Gastroesophageal sphincter (tissue), 4 donors: ENCODE measurements at regions not wholly inside any gene's neighbourhood (a gene's known extent, or its start where the extent isn't known, plus 50 kb on each side); places are given as distances from the start of the nearest gene placed in this dataset.

Source experiments
- ATAC-seq: fragments of 150-250 bp; one replicate; pipeline ENCODE4 v1.9.1; 2016; ENCODE audit warnings: mild to moderate bottlenecking, moderate library complexity
- H3K27ac ChIP-seq, 4 donors: fragments of 200-600 bp; sonication (generic) in 3 of 4; 1 replicate in 3 of 4; 2 replicates in 1 of 4; pipeline ENCODE4 v1.5.1; 2016 to 2019
- H3K27me3 ChIP-seq: fragments of 200-600 bp; sonication (generic); one replicate; pipeline ENCODE4 v1.5.1; 2019
- H3K36me3 ChIP-seq, 2 donors: fragments of 200-600 bp; sonication (generic); one replicate each; pipeline ENCODE4 v1.5.1; 2019; ENCODE audit warnings: control low read depth in 1 of 2
- H3K4me1 ChIP-seq, 3 donors: fragments of 200-600 bp; sonication (generic); 1 replicate in 2 of 3; 2 replicates in 1 of 3; pipeline ENCODE4 v1.5.1; 2016 to 2019; ENCODE audit warnings: control low read depth in 2 of 3
- H3K4me3 ChIP-seq, 2 donors: fragments of 200-600 bp; sonication (generic); one replicate each; pipeline ENCODE4 v1.5.1; 2019; ENCODE audit warnings: mild to moderate bottlenecking in 1 of 2, moderate library complexity in 1 of 2
- H3K9me3 ChIP-seq, 3 donors: fragments of 200-600 bp; sonication (generic); one replicate each; pipeline ENCODE4 v1.5.1; 2017 to 2019; ENCODE audit warnings: control low read depth in 2 of 3
- EP300 ChIP-seq: sonication (generic); formaldehyde crosslinking; IDR thresholded peaks from one replicate; pipeline ENCODE4 v1.6.1; 2017; ENCODE audit warnings: antibody characterized with exemption, mild to moderate bottlenecking
- POLR2A ChIP-seq, 2 donors: fragments of 450-650 bp; IDR thresholded peaks; one replicate each; pipeline ENCODE4 v1.6.1; 2017; ENCODE audit warnings: antibody characterized with exemption in 2 of 2, mild to moderate bottlenecking in 2 of 2, moderate library complexity in 1 of 2
- POLR2AphosphoS5 ChIP-seq: sonication (generic); formaldehyde crosslinking; IDR thresholded peaks from one replicate; pipeline ENCODE4 v1.6.1; 2017; ENCODE audit warnings: antibody characterized with exemption
- WGBS, 2 donors: methylation state at CpG; one replicate each; pipeline ENCODE4 v1.1.5; 2018; ENCODE audit warnings: low coverage in 1 of 2; 5-methylcytosine and 5-hydroxymethylcytosine counted together
- TF ChIP-seq, protein P1 (sequence below), 4 experiments: fragments of 200-600 bp in 2 of 4; fragments of 450-650 bp in 2 of 4; sonication (generic) in 1 of 4; IDR thresholded peaks; one replicate each; pipeline ENCODE4 v1.5.1; 2017 to 2019; ENCODE audit warnings: antibody characterized with exemption in 4 of 4, mild to moderate bottlenecking in 2 of 4, moderate library complexity in 2 of 4

- Histone ChIP-seq H3K4me3 (no peak overlapping the region), H3K27ac (no peak overlapping the region), H3K27me3 (peaks cover 11% of the 10 kb centered on the region), H3K9me3 (no peaks in the 10 kb centered on the region), H3K36me3 (no peaks in the 10 kb centered on the region), H3K4me1 (no peaks in the 10 kb centered on the region)
- 80 to 93% methylated on average over 1 to 6 of the region's 15 CpGs for WGBS, 2 donors
- ATAC-seq: no peak
- TF ChIP-seq POLR2AphosphoS5 (no peak), EP300 (no peak), POLR2A (IDR thresholded peaks at IDR 0.05) (no peak)
- TF ChIP-seq, protein P1, sequence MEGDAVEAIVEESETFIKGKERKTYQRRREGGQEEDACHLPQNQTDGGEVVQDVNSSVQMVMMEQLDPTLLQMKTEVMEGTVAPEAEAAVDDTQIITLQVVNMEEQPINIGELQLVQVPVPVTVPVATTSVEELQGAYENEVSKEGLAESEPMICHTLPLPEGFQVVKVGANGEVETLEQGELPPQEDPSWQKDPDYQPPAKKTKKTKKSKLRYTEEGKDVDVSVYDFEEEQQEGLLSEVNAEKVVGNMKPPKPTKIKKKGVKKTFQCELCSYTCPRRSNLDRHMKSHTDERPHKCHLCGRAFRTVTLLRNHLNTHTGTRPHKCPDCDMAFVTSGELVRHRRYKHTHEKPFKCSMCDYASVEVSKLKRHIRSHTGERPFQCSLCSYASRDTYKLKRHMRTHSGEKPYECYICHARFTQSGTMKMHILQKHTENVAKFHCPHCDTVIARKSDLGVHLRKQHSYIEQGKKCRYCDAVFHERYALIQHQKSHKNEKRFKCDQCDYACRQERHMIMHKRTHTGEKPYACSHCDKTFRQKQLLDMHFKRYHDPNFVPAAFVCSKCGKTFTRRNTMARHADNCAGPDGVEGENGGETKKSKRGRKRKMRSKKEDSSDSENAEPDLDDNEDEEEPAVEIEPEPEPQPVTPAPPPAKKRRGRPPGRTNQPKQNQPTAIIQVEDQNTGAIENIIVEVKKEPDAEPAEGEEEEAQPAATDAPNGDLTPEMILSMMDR (IDR thresholded peaks at IDR 0.05): no peak
Observed at GRCh38 chr10:125227546-125227945, 67.2 kb upstream of the CTBP2 start.

- WGBS, 2 donors: 100% methylated on average over 2 of the region's 13 CpGs; no CpG with 5 or more reads in 1 of the 2 donors
- no peak overlapping the region for H3K4me3 ChIP-seq
- ATAC-seq: no peak
- no peaks in the 10 kb centered on the region for H3K9me3 ChIP-seq
- no peak for TF ChIP-seq POLR2A (IDR thresholded peaks at IDR 0.05)
- TF ChIP-seq POLR2AphosphoS5: no peak
- TF ChIP-seq, protein P1 (IDR thresholded peaks at IDR 0.05): no peak
- TF ChIP-seq EP300: no peak
- no peak overlapping the region for H3K27ac ChIP-seq
- no peaks in the 10 kb centered on the region for H3K4me1 ChIP-seq
- H3K36me3 ChIP-seq: no peaks in the 10 kb centered on the region
- peaks cover 17% of the 10 kb centered on the region for H3K27me3 ChIP-seq
Observed at GRCh38 chr10:125226823-125227222, 66.5 kb upstream of the CTBP2 start.

GRCh38 chr10:125226005-125226404 lies 65.6 kb upstream of the CTBP2 start:
- TF ChIP-seq, protein P1 (IDR thresholded peaks at IDR 0.05): no peak
- no peak for TF ChIP-seq EP300
- no peak for TF ChIP-seq POLR2AphosphoS5
- TF ChIP-seq POLR2A (IDR thresholded peaks at IDR 0.05): no peak
- Histone ChIP-seq H3K27ac (no peak overlapping the region), H3K36me3 (no peaks in the 10 kb centered on the region), H3K4me3 (no peak overlapping the region), H3K27me3 (peaks cover 20% of the 10 kb centered on the region), H3K9me3 (no peaks in the 10 kb centered on the region), H3K4me1 (no peaks in the 10 kb centered on the region)
- ATAC-seq: no peak
- WGBS, 2 donors: 92% methylated on average over 6 of the region's 7 CpGs; no CpG with 5 or more reads in 1 of the 2 donors

GRCh38 chr10:125225051-125225450 lies 64.7 kb upstream of the CTBP2 start:
- H3K4me1 ChIP-seq: no peaks in the 10 kb centered on the region
- no peak overlapping the region for H3K4me3 ChIP-seq
- H3K27me3 ChIP-seq: peaks cover 27% of the 10 kb centered on the region
- no peak for ATAC-seq
- no peak overlapping the region for H3K27ac ChIP-seq
- 90% methylated on average over 2 of the region's 3 CpGs; no CpG with 5 or more reads in 1 of the 2 donors for WGBS, 2 donors
- no peak for TF ChIP-seq EP300
- no peak for TF ChIP-seq POLR2A (IDR thresholded peaks at IDR 0.05)
- TF ChIP-seq, protein P1 (IDR thresholded peaks at IDR 0.05): no peak
- TF ChIP-seq POLR2AphosphoS5: no peak
- no peaks in the 10 kb centered on the region for H3K9me3 ChIP-seq
- H3K36me3 ChIP-seq: no peaks in the 10 kb centered on the region

DNA sequence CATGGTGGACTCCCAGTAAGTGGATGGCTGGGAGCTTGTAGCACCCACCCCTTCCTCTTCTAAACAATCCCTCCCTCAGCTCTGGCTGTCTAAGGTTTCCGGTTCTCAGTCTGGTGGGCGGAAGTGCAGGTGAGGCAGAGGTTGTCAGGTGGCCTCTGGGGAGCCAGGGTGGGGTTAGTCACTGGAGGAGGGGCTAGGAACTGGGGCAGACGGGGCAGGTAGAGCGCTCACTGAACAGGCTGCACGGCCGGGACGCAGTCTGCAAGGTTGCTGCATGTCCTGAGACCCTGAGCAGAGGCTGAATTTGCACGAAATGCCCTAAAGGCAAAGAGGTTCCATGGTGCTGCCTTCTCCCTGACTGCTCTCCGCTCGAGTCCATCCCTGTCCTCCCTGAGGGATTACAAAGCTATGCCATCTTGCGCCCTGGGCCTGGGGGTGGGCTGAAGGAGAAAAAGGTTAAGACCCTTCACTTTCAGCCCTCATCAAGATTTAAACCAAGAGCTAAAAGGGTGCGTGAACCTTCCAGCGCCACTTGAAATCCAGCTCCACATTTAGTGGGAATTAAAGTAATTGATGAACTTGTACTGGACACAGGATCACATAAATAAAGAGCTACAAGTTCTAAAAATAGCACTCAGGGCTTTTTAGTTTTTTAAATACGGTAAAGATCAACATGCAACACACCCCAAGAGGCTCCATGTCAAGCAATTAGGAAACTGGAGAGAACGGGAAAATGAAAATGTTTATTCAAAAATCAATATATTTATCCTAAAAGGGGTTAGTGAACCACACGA lies 62.3 kb upstream of the CTBP2 start:
- Histone ChIP-seq H3K27ac (no peak overlapping the region), H3K27me3 (peaks cover 31% of the 10 kb centered on the region), H3K36me3 (no peaks in the 10 kb centered on the region), H3K4me1 (no peaks in the 10 kb centered on the region), H3K4me3 (no peak overlapping the region), H3K9me3 (no peaks in the 10 kb centered on the region)
- WGBS, 2 donors: 48 to 71% methylated on average over 6 to 8 of the region's 16 CpGs
- ATAC-seq: no peak
- no peak for TF ChIP-seq POLR2AphosphoS5
- TF ChIP-seq EP300: no peak
